ENCODE measurements at regions not wholly inside any gene's neighbourhood (a gene's known extent, or its start where the extent isn't known, plus 50 kb on each side); places are given as distances from the start of the nearest gene placed in this dataset.

DNA sequence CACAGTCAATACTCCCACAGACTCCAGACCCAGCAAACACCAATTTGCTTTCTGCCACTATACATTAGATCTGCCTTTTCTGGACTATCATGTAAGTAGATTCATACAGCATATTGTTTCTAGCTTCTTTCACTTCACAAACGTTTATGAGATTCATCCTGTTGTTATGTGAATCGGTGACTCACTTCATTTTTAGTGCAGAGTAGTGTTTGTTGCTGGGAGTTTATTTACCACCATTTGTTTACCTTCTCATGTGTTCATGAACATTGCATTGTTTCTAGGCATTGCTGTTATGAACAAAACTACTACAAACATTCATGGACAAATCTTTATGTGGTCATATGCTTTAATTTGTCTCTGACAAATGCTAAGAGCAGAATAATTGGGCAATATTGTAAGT, 807.8 kb upstream of the TMEM132C start:
- TF ChIP-seq POLR2AphosphoS5 (IDR thresholded peaks at IDR 0.05), result no peak
- TF ChIP-seq EZH2 (IDR thresholded peaks at IDR 0.05; ENCODE audit: borderline replicate concordance, insufficient read depth, low read length, poor library complexity, severe bottlenecking), result no peak
- no peak for TF ChIP-seq MXI1 (conservative IDR thresholded peaks at IDR 0.05; ENCODE audit: poor library complexity, severe bottlenecking)
- no peak for TF ChIP-seq TAF1 (IDR thresholded peaks at IDR 0.05; ENCODE audit: low read depth)
